RWPE1 (cell line): ENCODE measurements at regions not wholly inside any gene's neighbourhood (a gene's known extent, or its start where the extent isn't known, plus 50 kb on each side); places are given as distances from the start of the nearest gene placed in this dataset.
"Not testable (repeated sequence)": the region's sequence is repeated elsewhere in the genome, so short reads cannot be mapped to it uniquely, and the experiment has no call there.

Source experiments
- CTCF ChIA-PET: fragments of 350-600 bp; sonication (Branson Sonifier 250); formaldehyde crosslinking; extraction: SDS; loops from one replicate; lab custom pipeline; 2021; lab: Yijun Ruan, JAX
- POLR2A ChIA-PET: fragments of 400-600 bp; formaldehyde crosslinking; extraction: SDS; loops from one replicate; lab custom pipeline; 2020; ENCODE audit warnings: antibody characterized with exemption; ENCODE audit not compliant: low non-redundant PET; lab: Yijun Ruan, JAX
- DNase-seq: peaks from one replicate; pipeline ENCODE4 v3.0.0; 2012; ENCODE audit warnings: low spot score
- H3K27ac ChIP-seq: fragments of 450-650 bp; 2 replicates; pipeline ENCODE4 v1.5.1; 2017
- CTCF ChIP-seq: fragments of 450-650 bp; conservative IDR thresholded peaks from 2 replicates; pipeline ENCODE4 v1.5.1; 2017; ENCODE audit warnings: low read depth, mild to moderate bottlenecking

- CTCF ChIA-PET = no interaction called here
- TF ChIP-seq CTCF = no peak
- DNase-seq = no peak
- POLR2A ChIA-PET = no interaction called here
- H3K27ac ChIP-seq = no peak overlapping the region
Observed at GRCh38 chr11:101835506-101836063, 79.2 kb upstream of the CEP126 start.

GRCh38 chr11:101830475-101830874 is 84.3 kb upstream of the CEP126 start:
- CTCF ChIA-PET, DNase-seq, POLR2A ChIA-PET, H3K27ac ChIP-seq: not testable (repeated sequence)

- CTCF ChIA-PET = no interaction called here
- POLR2A ChIA-PET = no interaction called here
- H3K27ac ChIP-seq = no peak overlapping the region
- no peak for TF ChIP-seq CTCF
- no peak for DNase-seq
Observed at GRCh38 chr11:101825531-101825930, 89.3 kb upstream of the CEP126 start.

- ChIA-PET POLR2A (no interaction called here), CTCF (no interaction called here)
- no peak overlapping the region for H3K27ac ChIP-seq
- DNase-seq = no peak
- no peak for TF ChIP-seq CTCF
Observed at GRCh38 chr11:101817581-101817980, 97.2 kb upstream of the CEP126 start.

GRCh38 chr11:101816613-101817012 is 98.2 kb upstream of the CEP126 start:
- ChIA-PET POLR2A (no interaction called here), CTCF (interaction anchor here (0.7 kb wide), 1 partner anchor 10 kb away, joined by 3 read pairs; no protein-coding TSS in a partner anchor)
- TF ChIP-seq CTCF = no peak
- no peak for DNase-seq
- no peak overlapping the region for H3K27ac ChIP-seq

- CTCF ChIA-PET = no interaction called here
- no peak for TF ChIP-seq CTCF
- no peak overlapping the region for H3K27ac ChIP-seq
- no peak for DNase-seq
- POLR2A ChIA-PET = no interaction called here
Observed at GRCh38 chr11:101812546-101812945, 102.3 kb upstream of the CEP126 start.

GRCh38 chr11:101810546-101810945 is 104.3 kb upstream of the CEP126 start:
- H3K27ac ChIP-seq = no peak overlapping the region
- no peak for TF ChIP-seq CTCF
- ChIA-PET POLR2A (no interaction called here), CTCF (no interaction called here)
- no peak for DNase-seq
